ENCODE measurements at regions not wholly inside any gene's neighbourhood (a gene's known extent, or its start where the extent isn't known, plus 50 kb on each side); places are given as distances from the start of the nearest gene placed in this dataset.

- no peak overlapping the region for H3K4me3 ChIP-seq (ENCODE audit: low read depth, low read length)
- TF ChIP-seq CTCF (IDR thresholded peaks at IDR 0.05; ENCODE audit: low read depth, low read length): no peak
Measured at GRCh38 chr9:28883234-28883633, 1310.0 kb upstream of the C9orf72 start.

GRCh38 chr9:28887188-28887884, 1314.1 kb upstream of the C9orf72 start:
- no peak for TF ChIP-seq CTCF (IDR thresholded peaks at IDR 0.05; ENCODE audit: low read depth, low read length)

GRCh38 chr9:28888806-28889205, 1315.5 kb upstream of the C9orf72 start:
- TF ChIP-seq CTCF (IDR thresholded peaks at IDR 0.05; ENCODE audit: low read depth, low read length): no peak

More at GRCh38 chr9:28887188-28887884, 1314.1 kb upstream of the C9orf72 start:
- no peak overlapping the region for H3K4me3 ChIP-seq (ENCODE audit: low read depth, low read length)

GRCh38 chr9:28892538-28892937, 1319.3 kb upstream of the C9orf72 start:
- TF ChIP-seq CTCF (IDR thresholded peaks at IDR 0.05; ENCODE audit: low read depth, low read length): no peak

More at GRCh38 chr9:28888806-28889205, 1315.5 kb upstream of the C9orf72 start:
- H3K4me3 ChIP-seq (ENCODE audit: low read depth, low read length): no peak overlapping the region

GRCh38 chr9:28899267-28899666, 1326.0 kb upstream of the C9orf72 start:
- H3K4me3 ChIP-seq (ENCODE audit: low read depth, low read length): no peak overlapping the region
- TF ChIP-seq CTCF (IDR thresholded peaks at IDR 0.05; ENCODE audit: low read depth, low read length): no peak

More at GRCh38 chr9:28892538-28892937, 1319.3 kb upstream of the C9orf72 start:
- H3K4me3 ChIP-seq (ENCODE audit: low read depth, low read length): no peak overlapping the region

- no peak overlapping the region for H3K4me3 ChIP-seq (ENCODE audit: low read depth, low read length)
- no peak for TF ChIP-seq CTCF (IDR thresholded peaks at IDR 0.05; ENCODE audit: low read depth, low read length)
Measured at GRCh38 chr9:28899926-28900325, 1326.6 kb upstream of the C9orf72 start.

GRCh38 chr9:28900406-28900805, 1327.1 kb upstream of the C9orf72 start:
- no peak for TF ChIP-seq CTCF (IDR thresholded peaks at IDR 0.05; ENCODE audit: low read depth, low read length)
- no peak overlapping the region for H3K4me3 ChIP-seq (ENCODE audit: low read depth, low read length)

Data from WI38 (cell line).